ENCODE measurements at regions not wholly inside any gene's neighbourhood (a gene's known extent, or its start where the extent isn't known, plus 50 kb on each side); places are given as distances from the start of the nearest gene placed in this dataset.

- TF ChIP-seq, protein P1, sequence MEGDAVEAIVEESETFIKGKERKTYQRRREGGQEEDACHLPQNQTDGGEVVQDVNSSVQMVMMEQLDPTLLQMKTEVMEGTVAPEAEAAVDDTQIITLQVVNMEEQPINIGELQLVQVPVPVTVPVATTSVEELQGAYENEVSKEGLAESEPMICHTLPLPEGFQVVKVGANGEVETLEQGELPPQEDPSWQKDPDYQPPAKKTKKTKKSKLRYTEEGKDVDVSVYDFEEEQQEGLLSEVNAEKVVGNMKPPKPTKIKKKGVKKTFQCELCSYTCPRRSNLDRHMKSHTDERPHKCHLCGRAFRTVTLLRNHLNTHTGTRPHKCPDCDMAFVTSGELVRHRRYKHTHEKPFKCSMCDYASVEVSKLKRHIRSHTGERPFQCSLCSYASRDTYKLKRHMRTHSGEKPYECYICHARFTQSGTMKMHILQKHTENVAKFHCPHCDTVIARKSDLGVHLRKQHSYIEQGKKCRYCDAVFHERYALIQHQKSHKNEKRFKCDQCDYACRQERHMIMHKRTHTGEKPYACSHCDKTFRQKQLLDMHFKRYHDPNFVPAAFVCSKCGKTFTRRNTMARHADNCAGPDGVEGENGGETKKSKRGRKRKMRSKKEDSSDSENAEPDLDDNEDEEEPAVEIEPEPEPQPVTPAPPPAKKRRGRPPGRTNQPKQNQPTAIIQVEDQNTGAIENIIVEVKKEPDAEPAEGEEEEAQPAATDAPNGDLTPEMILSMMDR (IDR thresholded peaks at IDR 0.05) = no peak
- TF ChIP-seq POLR2AphosphoS5 (IDR thresholded peaks at IDR 0.05) = no peak
These were observed 331.5 kb upstream of the RNF32 start for GRCh38 chr7:156309016-156309620.
